ENCODE measurements at regions not wholly inside any gene's neighbourhood (a gene's known extent, or its start where the extent isn't known, plus 50 kb on each side); places are given as distances from the start of the nearest gene placed in this dataset.

GRCh38 chr6:16006681-16007080, 122.2 kb upstream of the MYLIP start:
- H3K4me3 ChIP-seq (ENCODE audit: low read depth, low read length): no peak overlapping the region
- TF ChIP-seq CTCF (IDR thresholded peaks at IDR 0.05; ENCODE audit: low read depth, low read length, missing control alignments): no peak
- DNase-seq (ENCODE audit: low read depth): no peak

GRCh38 chr6:16004934-16005679, 123.8 kb upstream of the MYLIP start:
- no peak for TF ChIP-seq CTCF (IDR thresholded peaks at IDR 0.05; ENCODE audit: low read depth, low read length, missing control alignments)

GRCh38 chr6:16003197-16003491, 125.7 kb upstream of the MYLIP start:
- H3K4me3 ChIP-seq (ENCODE audit: low read depth, low read length): no peak overlapping the region
- DNase-seq (ENCODE audit: low read depth): no peak
- no peak for TF ChIP-seq CTCF (IDR thresholded peaks at IDR 0.05; ENCODE audit: low read depth, low read length, missing control alignments)

More at GRCh38 chr6:16004934-16005679, 123.8 kb upstream of the MYLIP start:
- no peak overlapping the region for H3K4me3 ChIP-seq (ENCODE audit: low read depth, low read length)
- DNase-seq (ENCODE audit: low read depth): no peak

- no peak for DNase-seq (ENCODE audit: low read depth)
Measured at GRCh38 chr6:16002332-16003196, 126.3 kb upstream of the MYLIP start.

GRCh38 chr6:16001158-16001557, 127.7 kb upstream of the MYLIP start:
- DNase-seq (ENCODE audit: low read depth): no peak
- no peak for TF ChIP-seq CTCF (IDR thresholded peaks at IDR 0.05; ENCODE audit: low read depth, low read length, missing control alignments)
- H3K4me3 ChIP-seq (ENCODE audit: low read depth, low read length): no peak overlapping the region

More at GRCh38 chr6:16002332-16003196, 126.3 kb upstream of the MYLIP start:
- H3K4me3 ChIP-seq (ENCODE audit: low read depth, low read length): no peak overlapping the region
- TF ChIP-seq CTCF (IDR thresholded peaks at IDR 0.05; ENCODE audit: low read depth, low read length, missing control alignments): no peak

- no peak overlapping the region for H3K4me3 ChIP-seq (ENCODE audit: low read depth, low read length)
- TF ChIP-seq CTCF (IDR thresholded peaks at IDR 0.05; ENCODE audit: low read depth, low read length, missing control alignments): no peak
- DNase-seq (ENCODE audit: low read depth): no peak
Measured at GRCh38 chr6:15999201-15999600, 129.7 kb upstream of the MYLIP start.

Data from GM12864 (cell line).